ENCODE measurements at regions not wholly inside any gene's neighbourhood (a gene's known extent, or its start where the extent isn't known, plus 50 kb on each side); places are given as distances from the start of the nearest gene placed in this dataset.

DNA sequence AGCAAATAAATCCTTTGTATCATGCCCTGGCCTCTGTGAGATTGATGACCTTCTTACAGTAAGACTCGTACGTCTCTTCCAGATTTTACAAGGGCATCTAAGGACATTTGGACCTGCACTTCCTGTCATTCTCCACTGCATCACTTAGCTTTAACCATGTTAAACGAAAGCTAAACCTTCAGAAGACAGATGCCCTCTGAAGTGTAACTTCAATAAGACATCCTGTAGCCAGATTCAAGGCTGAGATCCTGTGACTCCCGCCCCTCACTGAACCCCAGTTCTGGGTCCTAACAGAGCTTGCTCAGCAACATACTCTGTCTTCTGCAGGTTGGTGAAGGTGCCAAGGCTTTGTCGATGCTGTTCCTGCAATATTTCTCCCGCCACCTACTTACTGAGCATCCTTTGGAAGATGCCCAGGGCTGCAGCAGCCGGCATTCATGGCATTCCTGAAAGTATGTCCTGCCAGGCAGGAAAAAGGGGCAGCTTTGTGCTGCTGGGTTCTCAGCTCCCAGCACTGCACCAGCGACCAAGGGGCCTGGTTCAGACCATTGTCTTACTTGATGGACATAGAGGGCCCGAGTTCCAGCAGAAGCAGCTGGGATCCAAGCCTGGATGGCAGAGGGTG lies 131.1 kb downstream of the AXIN2 start:
- Histone ChIP-seq H3K4me3 (no peak overlapping the region), H3K9me3 (peaks cover 0 to 9% (median 0%) of the 10 kb centered on the region in 3 donors), H3K36me3 (no peaks in the 10 kb centered on the region), H3K4me1 (peaks cover 0 to 3% (median 0%) of the 10 kb centered on the region in 3 donors), H3K27ac (peak overlapping the region in 2 of 4 donors; percentile 38 to 62), H3K27me3 (peaks cover 2% of the 10 kb centered on the region)
- no peak for ATAC-seq
- no peak for TF ChIP-seq POLR2A (IDR thresholded peaks at IDR 0.05)
- no peak for TF ChIP-seq EP300 (IDR thresholded peaks at IDR 0.05)
- TF ChIP-seq POLR2AphosphoS5 (IDR thresholded peaks at IDR 0.05), result no peak
- TF ChIP-seq, protein P1, sequence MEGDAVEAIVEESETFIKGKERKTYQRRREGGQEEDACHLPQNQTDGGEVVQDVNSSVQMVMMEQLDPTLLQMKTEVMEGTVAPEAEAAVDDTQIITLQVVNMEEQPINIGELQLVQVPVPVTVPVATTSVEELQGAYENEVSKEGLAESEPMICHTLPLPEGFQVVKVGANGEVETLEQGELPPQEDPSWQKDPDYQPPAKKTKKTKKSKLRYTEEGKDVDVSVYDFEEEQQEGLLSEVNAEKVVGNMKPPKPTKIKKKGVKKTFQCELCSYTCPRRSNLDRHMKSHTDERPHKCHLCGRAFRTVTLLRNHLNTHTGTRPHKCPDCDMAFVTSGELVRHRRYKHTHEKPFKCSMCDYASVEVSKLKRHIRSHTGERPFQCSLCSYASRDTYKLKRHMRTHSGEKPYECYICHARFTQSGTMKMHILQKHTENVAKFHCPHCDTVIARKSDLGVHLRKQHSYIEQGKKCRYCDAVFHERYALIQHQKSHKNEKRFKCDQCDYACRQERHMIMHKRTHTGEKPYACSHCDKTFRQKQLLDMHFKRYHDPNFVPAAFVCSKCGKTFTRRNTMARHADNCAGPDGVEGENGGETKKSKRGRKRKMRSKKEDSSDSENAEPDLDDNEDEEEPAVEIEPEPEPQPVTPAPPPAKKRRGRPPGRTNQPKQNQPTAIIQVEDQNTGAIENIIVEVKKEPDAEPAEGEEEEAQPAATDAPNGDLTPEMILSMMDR (IDR thresholded peaks at IDR 0.05), result no peak
- 18 to 25% methylated on average over 3 to 5 of the region's 9 CpGs for WGBS, 2 donors (ENCODE audit: low coverage in 1 of 2)

DNA sequence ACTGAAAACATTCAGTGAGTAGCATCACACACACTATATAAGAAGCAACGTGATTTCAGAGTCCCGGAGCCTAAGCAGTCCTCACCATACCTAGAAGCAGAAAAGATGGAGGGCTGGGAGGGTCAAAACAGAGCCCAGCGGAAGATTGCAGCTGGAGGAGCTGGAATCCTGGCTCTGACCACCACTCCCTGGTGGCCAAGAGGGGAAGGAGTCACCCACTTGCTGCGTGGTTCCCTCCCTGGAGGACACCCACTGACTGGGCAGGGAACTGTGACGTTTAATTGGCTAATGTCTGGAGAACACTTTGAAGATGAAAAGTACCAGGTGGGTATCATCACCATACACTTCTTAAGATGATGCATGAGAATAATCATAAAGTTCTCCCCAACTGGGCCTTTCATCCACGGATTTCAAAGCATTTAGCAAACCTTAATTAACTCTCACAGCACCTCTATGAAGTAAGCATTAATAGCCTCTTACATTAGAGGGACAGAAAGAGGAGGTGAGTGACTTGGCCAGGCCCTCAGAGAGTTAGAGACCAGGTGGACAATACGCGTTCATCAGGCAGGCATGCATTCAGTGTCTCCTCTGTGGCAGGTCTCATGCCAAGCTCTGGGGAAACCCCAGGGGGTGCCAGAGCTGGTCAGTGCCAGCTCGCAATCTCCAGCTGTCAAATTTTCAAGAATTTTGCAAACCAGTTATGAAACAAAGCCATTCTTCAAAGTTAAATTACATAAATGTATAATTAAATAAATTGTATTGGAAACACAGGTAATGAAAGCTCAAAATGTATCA lies 137.9 kb downstream of the AXIN2 start:
- 45 to 56% methylated on average over 7 to 8 of the region's 9 CpGs for WGBS, 2 donors (ENCODE audit: low coverage in 1 of 2)
- Histone ChIP-seq H3K4me3 (no peak overlapping the region), H3K27ac (no peak overlapping the region), H3K36me3 (no peaks in the 10 kb centered on the region), H3K27me3 (no peaks in the 10 kb centered on the region), H3K9me3 (no peaks in the 10 kb centered on the region), H3K4me1 (no peaks in the 10 kb centered on the region)
- no peak for ATAC-seq
- TF ChIP-seq, protein P1 (IDR thresholded peaks at IDR 0.05), result no peak
- TF ChIP-seq POLR2A (IDR thresholded peaks at IDR 0.05), result no peak
- no peak for TF ChIP-seq EP300 (IDR thresholded peaks at IDR 0.05)
- no peak for TF ChIP-seq POLR2AphosphoS5 (IDR thresholded peaks at IDR 0.05)

DNA sequence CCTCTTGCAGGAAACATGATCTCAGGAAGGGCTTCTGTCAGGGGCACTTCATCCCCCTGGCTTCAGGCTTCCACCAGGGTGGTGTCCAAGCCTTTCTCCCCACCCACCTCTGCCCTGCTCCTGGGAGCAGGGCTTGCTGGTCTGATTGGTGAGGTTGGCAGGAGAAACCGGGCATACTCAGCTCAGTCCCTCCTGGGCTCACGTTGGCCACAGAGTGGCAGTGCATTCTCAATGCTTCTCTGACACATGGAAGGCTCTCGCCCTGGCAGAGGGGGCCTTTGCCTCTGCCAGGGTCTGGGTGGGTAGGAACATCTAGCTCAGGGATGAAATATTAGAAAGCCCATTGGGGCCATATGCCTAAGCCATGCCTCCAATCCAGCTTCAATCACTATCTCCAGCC lies 142.8 kb downstream of the AXIN2 start:
- H3K4me1 ChIP-seq, result no peaks in the 10 kb centered on the region
- TF ChIP-seq, protein P1 (IDR thresholded peaks at IDR 0.05), result peak in 1 of 4 experiments; percentile 41
- no peak for TF ChIP-seq EP300 (IDR thresholded peaks at IDR 0.05)
- H3K9me3 ChIP-seq, result no peaks in the 10 kb centered on the region
- H3K27ac ChIP-seq, result no peak overlapping the region
- no peak for ATAC-seq
- no CpG with 5 or more reads among the region's 3 CpGs for WGBS, 2 donors (ENCODE audit: low coverage in 1 of 2)
- H3K4me3 ChIP-seq, result no peak overlapping the region
- H3K36me3 ChIP-seq, result no peaks in the 10 kb centered on the region
- no peaks in the 10 kb centered on the region for H3K27me3 ChIP-seq

DNA sequence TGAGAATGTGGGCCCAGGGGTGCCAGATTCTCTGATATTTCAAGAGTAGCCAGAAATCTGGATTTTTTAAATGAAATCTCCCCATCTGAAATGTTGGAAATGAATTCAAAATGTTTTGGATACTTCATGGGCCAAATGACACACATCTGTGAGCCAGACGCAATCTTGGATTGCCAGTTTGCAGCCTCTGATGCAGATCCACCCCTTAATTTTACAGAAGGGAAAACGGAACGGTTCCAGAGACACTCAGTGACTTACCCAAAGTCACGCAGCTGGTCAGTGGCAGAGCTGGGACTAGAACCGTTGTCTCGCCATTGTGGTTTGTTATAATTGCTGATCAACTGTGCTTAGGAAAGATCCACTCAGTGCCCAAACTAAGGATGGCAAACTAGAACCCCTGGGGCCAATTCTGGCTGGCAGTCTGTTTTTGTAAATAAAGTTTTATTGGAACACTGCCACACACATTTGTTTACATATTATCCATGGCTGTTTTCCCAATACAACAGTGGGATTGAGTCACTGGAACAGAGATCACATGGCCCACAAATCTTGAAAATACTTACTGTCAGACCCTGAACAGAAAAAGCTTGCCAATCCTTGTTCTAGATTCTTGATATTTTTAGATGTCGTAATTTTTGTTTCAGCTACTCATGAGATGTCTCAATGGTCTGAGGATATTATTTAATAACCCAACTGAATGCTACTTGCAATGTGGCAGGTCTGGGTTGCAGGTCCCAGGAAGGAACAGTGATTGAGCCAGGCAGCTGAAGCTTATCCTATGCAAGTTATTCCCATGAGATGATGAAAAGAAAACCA lies 143.8 kb downstream of the AXIN2 start:
- Histone ChIP-seq H3K27me3 (no peaks in the 10 kb centered on the region), H3K36me3 (no peaks in the 10 kb centered on the region), H3K4me1 (no peaks in the 10 kb centered on the region), H3K9me3 (no peaks in the 10 kb centered on the region), H3K27ac (no peak overlapping the region), H3K4me3 (no peak overlapping the region)
- TF ChIP-seq, protein P1 (IDR thresholded peaks at IDR 0.05), result no peak
- TF ChIP-seq EP300 (IDR thresholded peaks at IDR 0.05) (no peak), POLR2AphosphoS5 (IDR thresholded peaks at IDR 0.05) (no peak), POLR2A (IDR thresholded peaks at IDR 0.05) (no peak)
- ATAC-seq, result peak; percentile 58
- WGBS, 2 donors (ENCODE audit: low coverage in 1 of 2), result 86 to 90% methylated on average over 4 to 7 of the region's 7 CpGs
